Mucosa of gallbladder (tissue), 1 donor: ENCODE measurements at regions not wholly inside any gene's neighbourhood (a gene's known extent, or its start where the extent isn't known, plus 50 kb on each side); places are given as distances from the start of the nearest gene placed in this dataset.

Experiments
- DNase-seq: peaks from one replicate; pipeline ENCODE4 v3.0.0-alpha.2; 2020; ENCODE audit warnings: low spot score
- donor health status: DM: no; HTN: no; CAD: no.

DNA sequence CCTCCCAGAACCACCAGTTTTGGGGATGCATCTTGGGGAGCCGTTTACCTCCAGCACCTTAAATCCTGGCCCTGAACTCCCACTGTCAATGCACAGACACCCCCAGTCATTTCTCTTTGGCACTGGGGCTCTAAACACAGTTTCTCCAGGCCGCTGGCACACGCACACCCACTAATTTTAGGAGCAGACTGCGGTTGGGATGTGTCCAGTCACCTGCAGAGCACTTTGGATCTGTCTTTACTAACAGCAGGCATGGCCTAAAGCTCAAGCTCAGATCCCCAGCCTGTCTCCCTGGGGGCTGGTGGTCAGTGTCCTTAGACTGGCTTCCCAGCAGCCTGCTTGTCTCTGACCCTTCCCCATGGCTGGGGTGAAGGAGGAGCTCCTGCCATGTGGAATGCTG, 49.9 kb downstream of the SYNE3 start:
- no peak for DNase-seq

DNA sequence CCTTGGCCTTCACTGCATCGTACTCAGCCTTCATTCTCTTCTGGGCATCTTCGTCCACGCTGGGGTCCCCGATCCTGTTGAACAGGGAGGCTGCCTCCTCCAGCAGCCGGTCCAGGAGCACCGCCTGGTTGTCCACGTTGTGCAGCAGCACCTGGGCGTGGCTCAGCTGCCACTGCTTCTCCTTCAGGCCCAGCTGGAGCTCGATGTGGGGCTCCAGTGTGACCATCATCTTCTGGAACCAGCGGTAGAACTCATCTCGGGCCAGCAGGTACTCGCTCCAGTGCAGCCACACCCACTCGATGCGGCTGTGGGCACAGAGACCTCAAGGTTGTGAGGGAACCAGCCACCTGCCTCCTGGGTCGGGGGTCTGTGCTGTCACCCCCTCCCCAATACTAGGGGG, 50.5 kb downstream of the SYNE3 start:
- DNase-seq, result no peak

DNA sequence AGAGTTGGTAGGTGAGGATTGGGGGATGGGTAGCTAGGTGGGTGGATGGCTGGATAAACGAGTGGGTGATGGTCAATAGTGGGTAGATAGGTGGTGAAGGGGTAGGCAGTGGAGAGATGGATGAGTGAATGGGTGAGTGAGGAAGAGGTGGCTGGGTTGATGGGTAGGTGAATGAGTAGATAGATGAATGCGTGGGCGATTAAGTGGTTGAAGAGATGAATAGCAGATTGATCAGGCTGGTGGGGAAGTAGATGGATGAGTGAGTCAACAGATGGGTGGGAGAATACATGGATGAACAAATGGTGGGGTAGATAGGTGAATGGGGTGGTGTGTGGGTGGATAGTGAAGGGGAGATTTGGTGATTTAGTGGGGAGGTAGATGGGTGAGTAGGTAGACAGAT, 51.1 kb downstream of the SYNE3 start:
- no peak for DNase-seq

DNA sequence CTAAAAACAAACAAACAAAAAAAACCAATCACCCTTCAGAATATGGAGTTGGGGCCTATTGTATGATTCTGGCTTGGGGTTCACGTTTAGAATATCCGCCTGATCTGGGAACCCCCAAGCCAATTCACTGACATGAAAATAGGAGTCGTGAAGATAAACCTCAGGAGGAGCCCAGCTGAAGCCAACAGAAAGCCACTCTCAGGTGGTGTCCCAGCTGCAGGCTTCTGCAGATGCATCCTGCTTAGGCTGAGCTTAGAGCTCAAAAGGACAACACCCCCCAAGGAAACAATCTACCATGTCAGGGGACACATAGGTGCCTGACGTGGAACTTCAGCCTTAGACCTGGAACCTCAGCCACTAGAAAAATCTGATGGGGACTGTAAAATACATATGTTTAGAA, 51.9 kb downstream of the SYNE3 start:
- no peak for DNase-seq

DNA sequence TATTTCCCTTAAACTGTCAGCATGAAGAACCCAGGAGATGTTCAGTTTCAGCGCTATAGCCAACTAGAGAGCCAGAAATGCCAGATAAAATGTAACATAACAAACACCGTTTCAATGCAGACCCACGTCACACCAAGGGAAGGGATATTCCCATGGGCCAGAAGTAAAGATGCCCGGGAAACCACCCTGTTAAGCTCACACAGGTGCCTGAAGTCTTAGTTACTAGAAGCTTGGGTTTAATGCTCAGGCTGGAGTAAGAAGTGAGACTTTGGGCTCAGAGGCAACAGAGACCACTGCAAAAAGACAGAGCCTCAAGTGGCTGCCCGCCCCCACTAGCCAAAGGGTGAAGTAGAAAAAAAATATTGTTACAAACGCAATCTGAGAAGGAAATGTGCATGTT, 52.3 kb downstream of the SYNE3 start:
- no peak for DNase-seq

DNA sequence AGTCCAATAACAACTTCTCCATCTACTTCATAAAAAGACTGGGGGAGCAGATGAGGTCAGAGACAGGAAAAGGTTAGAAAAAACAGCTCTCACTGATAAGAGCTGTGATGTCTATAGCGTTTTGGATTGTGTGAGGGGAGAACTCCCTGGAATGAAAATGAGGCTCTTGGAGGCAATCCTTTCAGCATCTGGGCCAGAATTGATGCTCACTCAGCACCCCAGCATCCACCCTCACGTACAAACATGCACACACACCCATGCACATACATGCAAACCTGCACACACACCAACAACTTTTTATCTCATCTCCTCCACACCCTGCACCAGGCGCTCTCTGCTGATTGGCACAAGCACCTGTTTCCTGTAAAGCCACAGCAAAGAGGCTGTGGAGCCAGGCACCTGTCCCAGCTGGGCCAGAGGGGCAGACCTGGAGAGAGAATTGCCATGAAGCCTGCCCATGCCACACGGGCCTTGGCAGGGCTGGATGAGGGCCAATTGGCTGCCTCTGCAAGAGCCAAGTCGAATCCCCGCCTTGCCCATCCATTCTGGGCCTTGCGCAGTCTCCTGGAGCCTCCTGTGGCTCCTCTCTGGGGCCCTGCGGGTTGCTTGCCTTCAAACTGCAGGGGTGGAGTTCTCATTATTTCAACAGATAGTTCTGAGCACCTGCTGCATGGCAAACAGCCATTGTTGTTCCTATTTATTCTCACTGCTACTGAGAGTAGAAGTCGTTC, 53.1 kb downstream of the SYNE3 start:
- DNase-seq, result peak; percentile 24

DNA sequence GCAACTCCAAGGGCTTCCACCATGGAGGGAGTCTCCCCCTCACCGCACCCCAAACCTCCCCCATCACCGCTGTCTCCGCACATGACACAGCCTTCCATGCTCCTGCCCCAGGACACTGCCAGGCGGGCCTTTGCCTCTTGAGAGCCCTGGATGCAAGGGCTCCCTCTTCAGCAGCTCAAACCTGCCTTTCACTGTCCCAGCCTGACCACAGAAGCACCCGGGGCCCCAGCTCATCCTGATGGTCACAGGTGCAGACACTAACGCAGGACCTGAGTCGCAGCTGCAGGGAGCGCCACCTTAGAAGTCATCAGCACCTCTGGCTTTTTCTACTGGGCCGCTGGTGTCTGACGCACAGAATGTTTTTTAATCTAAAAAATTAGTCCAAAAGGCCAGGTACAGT, 54.0 kb downstream of the SYNE3 start:
- DNase-seq, result no peak

DNA sequence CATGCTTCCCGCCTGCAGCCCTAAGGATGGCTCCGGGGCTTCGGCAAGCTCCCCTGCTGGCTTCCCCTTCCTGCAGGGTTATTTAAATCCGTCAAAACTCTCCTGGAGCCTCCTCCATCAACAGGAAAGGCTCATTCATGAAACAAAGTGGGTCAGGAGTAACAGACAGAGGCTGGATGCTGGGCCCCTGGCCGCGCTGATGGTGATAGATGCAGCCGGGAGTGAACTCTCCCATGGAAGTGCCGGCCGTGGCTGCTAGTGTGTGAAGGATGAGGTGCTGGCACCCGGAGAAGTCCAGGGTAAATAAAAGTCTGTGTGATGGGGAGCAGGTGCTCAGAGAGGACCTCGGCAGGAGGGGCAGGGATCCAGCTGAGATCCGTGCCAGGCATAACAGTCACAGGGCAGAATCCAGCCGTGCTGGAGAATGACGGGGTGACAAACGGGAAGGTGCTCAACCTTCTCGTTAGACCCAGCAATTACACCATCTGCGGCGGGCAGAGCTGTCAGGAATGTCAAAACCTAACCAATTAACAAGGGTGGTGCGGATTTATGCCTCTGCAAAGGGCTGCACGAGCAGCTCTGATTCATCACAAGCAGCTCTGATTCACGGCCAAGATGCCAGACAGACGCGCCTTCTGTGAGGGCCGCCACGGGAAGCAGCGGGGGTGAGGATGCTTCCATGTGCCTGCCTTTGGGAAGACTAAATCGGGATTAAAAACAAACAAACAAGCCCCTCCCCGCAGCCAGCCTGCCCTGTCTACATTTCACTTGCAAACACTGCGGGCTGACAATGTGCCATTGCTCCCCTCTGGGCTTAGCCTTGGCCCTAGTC, 55.6 kb downstream of the SYNE3 start:
- peak; percentile 34 for DNase-seq

DNA sequence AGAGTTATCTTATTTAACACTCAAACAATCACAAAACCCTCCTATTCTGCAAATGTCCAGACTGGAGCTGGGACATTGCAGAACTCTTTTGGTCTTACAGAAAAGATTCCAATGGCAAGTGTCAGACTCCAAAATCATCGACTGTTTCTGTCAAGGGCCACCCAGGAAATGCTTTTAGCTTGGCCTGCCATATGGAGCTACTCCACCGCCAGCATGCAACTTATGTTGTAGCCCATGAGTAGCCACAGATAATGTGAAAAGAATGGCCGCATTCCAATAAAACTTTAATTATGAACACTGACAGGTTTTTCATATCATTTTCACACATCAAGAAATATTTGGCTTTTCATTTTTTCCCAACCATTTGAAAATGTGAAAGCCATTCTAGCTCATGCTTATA, 57.5 kb downstream of the SYNE3 start:
- no peak for DNase-seq

DNA sequence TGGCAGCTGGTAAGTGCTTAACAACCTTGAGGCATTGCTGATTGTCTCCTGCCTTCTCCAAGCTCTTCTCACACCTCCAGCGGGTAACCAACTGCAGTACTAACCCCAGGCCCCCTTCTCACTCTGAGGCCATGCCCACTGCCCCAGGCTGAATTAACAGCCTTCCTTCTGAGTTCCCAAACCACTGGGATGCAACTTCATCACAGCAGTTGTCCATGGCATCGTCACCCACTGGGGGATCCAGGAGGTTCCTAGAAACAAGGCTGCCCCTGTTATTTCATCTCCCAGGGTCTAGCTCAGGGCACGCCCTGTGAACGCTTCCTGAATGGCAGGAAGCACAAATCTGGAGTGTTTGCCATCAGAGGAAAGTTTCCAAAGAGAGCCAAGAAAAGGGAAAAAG, 58.0 kb downstream of the SYNE3 start:
- DNase-seq, result no peak

DNA sequence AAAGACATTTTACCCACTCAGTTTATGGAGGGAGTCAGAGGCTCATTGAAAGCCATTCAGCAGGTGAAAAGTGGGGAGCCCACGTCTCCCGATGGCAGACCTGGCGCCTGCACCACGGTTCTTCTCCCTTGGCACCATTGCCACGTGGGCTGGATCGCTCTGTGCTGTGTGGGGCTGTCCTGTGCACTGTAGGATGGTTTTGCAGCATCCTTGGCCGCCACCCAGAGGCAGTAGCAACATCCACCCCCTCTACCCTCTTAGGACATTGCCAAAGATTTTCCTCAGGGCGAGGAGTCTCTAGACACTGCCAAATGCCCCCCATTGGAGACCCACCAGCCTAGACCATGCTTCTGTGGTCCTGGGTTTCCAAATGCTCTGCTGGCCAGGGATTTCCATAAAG, 60.2 kb downstream of the SYNE3 start:
- no peak for DNase-seq

DNA sequence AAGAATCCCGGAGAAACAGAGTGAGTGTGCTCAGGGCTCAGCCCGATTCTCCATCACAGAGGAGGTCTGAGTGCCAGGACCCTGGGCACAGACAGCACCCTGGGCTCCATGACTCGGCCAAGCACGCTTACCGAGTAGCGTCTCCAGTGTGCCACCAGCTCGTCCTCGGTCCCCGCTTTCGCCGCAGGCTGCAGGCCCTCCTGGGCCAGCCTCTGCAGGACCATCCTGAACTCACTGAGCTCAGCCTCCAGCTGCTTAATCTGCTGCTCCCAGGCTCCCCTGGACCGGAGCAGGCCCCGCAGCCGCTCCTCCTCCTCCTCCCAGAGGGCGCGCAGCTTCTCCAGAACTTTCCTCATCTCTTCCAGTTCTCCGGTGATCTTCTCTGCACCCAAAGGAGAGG, 61.2 kb downstream of the SYNE3 start:
- no peak for DNase-seq

DNA sequence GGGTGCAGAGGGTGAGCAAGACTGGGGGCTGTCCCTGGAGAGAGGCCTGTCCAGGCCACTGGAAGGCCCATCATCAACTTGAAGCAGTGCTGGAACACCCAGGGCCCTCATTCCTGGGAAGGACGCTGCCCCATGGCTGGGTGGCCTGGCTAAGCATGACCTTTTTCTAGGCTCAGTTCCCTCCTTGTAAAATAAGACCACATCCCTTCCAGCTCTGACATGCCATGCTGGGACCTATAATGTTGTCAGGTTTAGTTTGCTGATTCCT, 62.8 kb downstream of the SYNE3 start:
- DNase-seq, result no peak

DNA sequence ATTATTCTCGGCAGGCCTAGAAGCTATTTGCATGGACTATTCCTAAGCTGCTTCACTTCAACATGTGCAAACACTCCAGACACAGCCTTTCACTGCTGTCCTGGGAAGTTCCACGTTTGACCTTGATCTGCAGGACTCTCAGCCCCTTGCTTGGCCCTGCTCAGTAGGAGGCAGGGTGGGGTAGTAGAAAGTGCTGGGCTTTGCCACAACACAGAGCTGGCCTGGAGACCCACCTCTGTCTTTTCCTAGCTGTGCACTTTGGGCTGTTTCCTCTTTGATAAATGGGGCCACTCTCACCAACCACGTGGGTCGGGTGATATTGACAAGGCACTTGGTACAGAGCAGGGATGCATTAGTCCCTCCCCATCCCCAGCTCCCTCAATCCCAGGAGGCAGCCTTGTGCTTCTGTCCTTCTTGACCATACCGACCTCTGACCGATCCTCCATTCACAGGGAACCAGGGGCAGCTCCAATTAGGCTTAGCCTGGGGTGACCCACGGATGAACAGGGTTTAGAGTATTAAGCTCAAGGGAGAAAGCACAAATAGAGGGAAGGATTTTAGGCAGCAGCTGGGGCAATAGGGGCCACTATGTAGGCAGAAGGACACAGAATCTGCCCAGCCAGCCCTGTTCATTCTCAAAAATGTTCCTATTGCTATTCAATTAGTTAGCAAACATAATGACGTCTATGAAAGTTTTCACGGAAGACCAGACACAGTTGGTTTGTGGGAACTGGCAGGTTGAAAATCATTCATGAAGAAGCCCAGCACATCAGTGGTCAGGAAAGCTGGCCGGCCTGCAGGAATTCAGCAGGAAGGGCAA, 63.3 kb downstream of the SYNE3 start:
- no peak for DNase-seq

DNA sequence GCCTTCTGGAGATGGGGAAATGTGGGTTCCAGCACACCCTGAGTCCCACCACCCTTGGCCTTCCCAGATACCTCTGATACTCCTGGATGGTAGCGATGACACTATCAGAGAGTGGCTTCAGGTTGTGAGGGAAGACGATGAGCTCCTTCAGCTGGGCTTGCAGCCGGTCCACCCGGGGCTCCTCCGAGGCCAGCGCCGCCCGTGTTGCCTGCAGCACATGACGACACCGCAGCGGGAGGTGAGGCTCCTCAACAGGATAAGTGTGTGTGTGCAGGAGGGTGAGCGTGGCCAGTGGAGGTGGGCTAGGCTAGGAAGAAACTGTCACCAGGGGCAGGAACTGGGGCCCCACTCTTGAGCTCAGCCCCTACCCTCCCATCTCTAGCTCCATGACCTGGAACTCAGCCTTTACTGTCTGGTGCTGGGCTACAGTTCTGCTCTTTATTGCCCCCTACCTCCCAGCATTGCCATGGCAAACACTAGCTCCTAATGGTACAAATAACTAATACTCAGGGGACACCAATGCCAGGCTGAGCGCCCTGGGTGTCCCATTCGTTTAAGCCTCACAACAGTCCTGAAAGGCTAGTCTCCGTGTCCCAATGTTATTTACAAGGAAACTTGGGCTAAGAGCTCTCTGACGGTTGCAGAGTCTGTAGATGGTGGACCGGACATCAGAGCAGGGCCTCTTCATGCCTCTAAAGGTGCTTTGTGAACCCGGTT, 64.1 kb downstream of the SYNE3 start:
- DNase-seq, result no peak

DNA sequence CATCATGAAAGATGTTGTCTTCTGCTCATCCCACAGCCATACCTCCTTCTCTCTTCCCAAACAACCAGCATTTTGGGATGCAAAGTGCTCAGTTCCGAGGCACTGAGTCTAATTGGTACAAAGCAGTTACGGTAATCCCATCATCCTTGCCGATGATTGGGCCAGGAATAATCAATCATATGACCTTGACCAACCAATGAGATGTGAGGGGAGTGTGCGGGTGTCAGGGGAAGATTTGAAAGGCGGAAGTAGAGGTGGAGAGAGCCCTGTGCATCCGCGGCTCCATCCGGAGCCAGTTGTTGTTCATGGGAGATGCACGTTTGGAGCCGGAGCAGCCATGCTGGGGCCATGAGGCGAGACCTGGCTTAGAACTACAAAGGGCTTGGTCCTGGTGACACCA, 67.3 kb downstream of the SYNE3 start:
- no peak for DNase-seq

DNA sequence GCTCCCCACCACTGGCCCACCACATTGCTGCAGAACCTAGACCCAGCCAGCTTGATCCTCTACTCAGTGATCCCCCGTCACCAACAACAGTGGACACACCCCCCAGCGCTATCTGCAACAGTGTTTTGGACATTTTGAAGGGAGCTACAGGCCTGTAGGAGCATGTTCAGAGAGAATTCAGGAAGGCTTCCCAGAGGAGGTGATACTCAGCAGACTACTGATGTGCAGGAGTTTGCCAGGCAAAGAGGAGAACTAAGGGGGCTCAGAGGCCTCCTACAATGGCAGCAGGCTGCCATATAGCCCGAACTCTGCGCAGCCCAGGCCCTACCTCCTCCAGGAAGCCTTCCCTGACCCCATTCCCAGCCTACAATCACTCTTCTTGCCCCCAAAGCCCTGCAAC, 70.0 kb downstream of the SYNE3 start:
- DNase-seq, result no peak

DNA sequence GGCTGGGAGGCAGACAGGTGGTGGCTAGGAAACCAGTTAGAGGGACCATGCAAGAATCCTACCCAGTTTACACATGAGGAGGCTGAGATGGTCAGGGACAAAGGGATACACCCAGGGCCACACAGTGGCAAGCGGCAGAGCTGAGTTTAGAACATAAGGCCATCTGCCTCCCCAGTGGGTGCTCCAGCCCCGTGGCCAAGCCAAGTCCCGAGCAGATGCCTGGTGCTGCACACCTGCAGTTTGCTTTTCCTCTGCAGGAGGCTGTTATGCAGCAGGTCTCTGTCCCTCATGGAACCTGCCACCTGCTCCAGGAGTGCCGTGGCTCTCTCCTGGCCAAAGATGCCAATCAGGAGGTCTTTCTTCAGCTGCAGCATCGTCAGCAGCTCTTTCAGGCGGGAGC, 70.8 kb downstream of the SYNE3 start:
- DNase-seq, result no peak

DNA sequence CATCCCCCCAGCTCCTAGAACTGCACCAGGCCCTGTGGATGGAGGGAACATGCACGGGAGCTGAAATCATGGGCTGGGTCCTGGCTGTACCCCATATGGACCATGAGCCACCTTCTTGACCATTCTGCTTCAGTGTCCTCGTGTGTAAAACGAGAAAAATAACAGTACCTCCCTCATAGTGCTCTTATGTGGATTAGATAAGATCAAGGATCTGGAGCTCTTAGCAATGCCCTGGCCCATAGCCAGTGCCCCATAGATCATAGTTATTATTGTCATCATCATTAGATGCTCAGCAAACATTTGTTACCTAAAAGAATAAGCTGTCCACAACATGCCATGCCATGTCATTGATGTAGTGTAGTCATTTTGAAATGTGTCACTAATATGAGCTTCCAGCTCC, 71.3 kb downstream of the SYNE3 start:
- no peak for DNase-seq

DNA sequence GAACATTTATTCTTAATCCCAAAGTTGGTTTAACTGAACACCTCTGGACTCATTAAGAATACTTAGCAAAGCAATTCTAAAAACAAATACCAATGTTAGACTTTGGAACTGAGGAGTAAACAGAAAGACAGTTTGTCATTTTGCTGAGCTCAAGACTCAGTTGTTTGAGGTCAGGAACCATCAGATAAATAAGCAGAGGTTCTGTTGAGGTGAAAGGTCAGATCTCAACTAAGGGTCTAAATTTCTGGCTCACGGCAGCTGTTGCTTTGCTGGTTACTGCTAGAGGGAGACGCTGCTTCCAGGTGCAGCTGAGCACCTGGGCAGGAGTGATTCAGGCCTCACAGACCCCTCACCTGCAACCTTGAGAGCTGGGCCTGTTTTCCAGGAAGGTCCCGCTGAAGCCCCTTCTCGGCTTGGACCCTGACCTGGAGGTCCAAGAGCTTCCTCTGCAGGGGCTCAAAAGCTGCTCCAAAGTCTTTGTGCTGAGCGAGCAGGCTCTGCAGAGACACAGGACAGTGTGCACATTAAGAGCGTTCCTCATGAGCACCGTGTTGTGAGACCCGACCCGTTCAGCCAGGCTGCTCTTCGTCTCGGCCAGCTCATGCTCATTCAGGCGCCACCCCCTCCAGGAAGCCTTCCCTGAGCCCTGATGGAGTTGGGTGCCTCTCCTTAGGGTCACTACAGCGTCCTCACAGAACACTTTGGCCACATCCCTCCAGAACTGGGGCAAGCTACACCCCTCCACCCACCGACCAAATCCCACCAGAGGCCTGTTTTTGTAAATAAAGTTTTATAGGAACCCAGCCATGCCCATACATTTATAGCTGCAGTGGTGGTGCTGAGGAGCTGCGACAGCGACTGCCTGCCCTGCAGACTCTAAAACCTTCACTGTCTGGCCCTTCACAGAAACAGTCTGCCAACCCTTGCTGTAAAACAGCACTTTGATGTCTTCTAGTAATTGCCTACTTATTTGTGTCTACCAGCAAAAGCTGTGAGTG, 72.0 kb downstream of the SYNE3 start:
- no peak for DNase-seq

DNA sequence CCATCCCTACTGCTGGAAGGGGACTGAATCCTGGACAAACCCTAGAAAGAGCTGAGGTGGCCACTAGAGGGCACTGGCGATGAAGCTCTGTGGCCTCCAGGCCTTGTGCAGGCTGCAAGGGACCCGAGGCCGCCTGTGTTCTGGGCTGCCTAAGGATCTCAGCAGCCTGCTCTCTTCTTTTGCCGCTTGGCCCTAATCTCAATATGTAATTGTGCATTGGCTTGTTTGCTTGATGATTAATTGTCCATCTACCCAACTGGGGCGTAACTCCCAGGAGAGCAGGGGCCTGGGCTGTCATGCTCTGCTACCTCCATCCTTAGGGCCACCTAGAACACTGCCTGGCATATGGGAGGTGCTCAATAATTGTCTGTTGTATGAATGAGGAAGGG, 73.8 kb downstream of the SYNE3 start:
- peak; percentile 85 for DNase-seq
